ENCODE measurements at regions not wholly inside any gene's neighbourhood (a gene's known extent, or its start where the extent isn't known, plus 50 kb on each side); places are given as distances from the start of the nearest gene placed in this dataset.
A peak's percentile ranks its signal among the peaks of the same experiment; 100 is the strongest.
"Not testable (repeated sequence)": the region's sequence is repeated elsewhere in the genome, so short reads cannot be mapped to it uniquely, and the experiment has no call there.

DNA sequence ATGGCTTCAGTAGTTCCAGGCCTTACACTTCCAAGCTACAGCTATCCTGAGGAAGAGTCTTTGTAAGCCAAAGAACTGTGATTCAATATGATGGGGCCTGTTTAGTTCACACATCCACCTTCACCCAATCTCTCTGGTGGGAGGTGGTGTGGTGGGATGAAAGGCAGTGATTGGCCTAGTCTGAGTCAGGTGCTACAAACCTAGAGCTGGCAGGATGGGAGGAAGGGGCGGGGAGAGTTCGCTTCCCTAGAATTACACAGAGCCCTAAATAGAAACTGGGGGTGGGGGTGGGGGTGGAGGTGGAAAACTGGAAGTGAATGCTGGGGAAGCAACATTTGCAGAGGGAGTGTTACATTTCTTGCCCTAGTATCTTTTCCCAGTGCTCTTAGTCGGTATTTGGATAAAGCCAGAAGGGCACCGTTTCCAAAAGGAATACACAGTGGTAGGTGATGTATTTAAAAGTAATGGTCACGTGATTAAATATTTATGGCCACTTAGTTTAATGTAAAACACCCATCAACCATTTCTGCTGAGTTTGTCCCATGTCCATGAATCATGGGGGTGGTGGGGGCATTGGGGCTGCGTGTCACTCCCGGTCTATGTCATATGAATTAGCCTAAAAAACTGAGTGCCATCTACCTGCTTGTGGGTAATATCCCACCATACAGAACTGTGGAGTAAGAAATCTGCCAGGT, 247.6 kb upstream of the PROK2 start:
- DNase-seq (ENCODE audit: low spot score), result peak; percentile 10

DNA sequence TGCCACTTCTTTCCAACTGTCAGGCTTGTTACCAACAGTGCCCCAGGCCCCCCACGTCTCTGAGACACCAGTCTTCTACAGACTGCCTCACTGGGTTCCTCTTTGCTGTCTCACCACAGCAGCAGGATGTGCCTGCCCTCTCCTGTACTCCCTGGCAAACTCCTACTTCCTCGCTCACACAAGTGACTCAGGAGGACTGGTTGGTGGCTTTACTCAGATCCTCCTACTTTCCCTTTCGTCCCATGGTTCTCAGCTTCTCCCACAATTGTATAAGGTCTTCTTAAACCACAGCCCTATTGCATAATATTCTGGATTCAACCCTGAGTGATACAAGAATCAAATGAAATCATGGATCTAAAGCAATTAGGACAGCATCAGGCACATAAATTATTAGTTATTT, 246.6 kb upstream of the PROK2 start:
- peak; percentile 85 for DNase-seq (ENCODE audit: low spot score)

DNA sequence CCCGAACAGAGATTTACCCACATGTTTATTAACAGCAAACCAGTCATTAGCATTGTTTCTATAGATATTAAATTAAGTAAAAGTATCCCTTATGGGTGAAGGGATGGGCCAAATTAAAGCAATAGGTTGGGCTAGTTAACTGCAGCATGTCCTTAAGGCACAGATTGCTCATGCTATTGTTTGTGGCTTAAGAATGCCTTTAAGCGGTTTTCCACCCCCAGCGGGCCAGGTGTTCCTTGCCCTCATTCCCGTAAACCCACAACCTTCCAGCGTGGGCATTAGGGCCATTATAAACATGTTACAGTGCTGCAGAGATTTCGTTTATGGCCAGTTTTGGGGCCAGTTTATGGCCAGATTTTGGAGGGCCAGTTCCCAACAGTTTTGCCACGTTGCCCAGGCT, 245.3 kb upstream of the PROK2 start:
- not testable (repeated sequence) for DNase-seq (ENCODE audit: low spot score)

DNA sequence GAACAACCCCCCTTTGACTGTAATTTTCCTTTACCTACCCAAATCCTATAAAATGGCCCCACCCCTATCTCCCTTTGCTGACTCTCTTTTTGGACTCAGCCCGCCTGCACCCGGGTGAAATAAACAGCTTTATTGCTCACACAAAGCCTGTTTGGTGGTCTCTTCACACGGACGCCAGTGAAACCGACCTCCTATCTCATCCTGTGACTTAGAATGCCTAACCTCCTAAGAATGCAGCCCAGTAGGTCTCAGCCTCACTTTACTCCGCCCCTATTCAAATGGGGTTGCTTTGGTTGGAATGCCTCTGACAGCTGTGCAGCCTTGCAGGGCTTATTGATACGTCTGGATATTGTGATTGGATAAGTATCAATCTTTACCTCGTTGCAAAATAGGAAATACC, 243.8 kb upstream of the PROK2 start:
- not testable (repeated sequence) for DNase-seq (ENCODE audit: low spot score)

DNA sequence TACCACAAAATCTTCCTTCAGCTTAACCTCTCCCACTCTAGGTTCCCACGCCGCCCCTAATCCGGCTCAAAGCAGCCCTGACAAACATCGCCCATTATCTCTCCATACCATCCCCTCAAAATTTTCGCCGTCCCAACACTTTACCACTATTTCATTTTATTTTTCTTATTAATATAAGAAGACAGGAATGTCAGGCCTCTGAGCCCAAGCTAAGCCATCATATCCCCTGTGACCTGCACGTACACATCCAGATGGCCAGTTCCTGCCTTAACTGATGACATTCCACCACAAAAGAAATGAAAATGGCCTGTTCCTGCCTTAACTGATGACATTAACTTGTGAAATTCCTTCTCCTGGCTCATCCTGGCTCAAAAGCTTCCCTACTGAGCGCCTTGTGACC, 243.4 kb upstream of the PROK2 start:
- DNase-seq (ENCODE audit: low spot score), result not testable (repeated sequence)

DNA sequence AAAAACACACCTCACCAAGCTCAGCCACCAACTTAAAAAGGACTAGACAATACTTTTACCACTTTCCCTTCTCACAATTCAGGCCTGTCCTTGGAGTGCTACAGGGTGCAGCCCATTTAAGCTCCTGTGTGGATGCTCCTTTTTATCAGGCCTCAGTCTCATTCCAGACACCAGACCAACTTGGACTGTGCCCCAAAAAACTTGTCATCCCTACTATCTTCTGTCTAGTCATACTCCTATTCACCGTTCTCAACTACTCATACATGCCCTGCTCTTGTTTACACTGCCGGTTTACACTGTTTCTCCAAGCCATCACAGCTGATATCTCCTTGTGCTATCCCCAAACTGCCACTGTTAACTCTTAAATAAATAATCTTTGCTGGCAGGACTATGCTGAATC, 242.8 kb upstream of the PROK2 start:
- not testable (repeated sequence) for DNase-seq (ENCODE audit: low spot score)

DNA sequence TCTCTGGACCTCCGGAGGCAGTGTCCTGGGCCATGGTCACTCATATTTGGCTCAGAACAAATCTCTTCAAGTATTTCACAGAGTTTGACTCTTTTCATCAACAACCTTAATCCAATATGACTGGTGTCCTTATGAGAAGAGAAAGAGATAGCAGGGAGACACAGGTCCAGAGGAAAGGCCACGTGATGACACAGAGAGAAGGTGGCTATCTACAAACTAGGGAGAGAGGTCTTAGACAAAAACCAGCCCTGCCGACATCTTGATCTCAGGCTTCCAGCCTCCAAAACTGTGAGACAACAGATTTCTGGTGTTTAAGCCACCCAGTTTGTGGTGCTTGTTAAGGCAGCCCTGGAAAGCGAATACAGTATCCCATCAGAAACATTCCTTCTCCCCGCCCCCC, 237.1 kb upstream of the PROK2 start:
- no peak for DNase-seq (ENCODE audit: low spot score)

DNA sequence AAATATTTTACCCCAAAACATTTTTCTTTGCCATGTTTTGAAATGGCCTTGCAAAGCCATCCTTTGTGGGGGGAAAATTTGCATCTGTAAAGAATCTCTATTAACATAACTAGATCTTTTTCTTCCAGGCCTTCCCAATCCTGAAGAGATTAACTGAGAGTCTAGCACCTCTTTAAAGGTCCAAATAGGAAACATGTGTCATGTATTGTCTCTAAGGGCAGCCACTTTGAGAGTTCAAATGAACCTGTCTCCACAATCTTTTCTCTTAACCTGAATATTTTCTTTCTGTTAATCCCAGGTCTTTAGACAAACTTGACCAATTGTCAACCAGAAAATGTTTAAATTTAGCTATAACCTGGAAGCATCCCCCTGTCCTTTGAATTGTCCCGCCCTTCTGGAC, 236.6 kb upstream of the PROK2 start:
- DNase-seq (ENCODE audit: low spot score), result no peak

DNA sequence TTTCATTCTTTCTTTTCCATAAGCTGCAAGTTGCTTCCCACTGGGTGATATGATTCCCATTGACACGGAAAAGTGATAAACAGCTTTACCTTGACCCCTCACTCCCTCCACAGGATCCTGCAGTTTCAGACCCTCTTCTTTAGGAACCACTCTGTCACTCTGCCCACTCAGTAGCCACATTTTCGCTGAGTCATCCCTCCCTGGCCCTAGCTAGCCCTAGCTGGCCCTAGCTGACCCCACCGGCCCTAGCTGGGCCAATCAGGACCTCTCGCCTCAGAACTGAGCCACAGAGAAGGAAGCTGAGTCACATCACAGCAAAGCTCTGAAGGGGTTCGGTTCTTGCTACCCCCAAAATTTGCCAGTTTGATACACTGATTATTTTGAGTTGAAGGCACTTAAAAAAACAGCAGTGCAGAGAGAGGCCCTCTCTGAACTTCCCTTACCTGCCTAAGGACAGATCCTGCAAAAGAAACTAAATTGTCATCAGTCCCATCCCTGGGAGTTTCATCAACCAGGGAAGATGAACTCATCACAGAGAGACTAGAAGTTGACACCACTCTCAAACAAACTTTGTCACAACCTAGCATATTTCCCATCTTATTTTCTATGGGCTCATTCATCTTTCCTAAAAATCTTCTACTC, 233.5 kb upstream of the PROK2 start:
- DNase-seq (ENCODE audit: low spot score), result no peak

DNA sequence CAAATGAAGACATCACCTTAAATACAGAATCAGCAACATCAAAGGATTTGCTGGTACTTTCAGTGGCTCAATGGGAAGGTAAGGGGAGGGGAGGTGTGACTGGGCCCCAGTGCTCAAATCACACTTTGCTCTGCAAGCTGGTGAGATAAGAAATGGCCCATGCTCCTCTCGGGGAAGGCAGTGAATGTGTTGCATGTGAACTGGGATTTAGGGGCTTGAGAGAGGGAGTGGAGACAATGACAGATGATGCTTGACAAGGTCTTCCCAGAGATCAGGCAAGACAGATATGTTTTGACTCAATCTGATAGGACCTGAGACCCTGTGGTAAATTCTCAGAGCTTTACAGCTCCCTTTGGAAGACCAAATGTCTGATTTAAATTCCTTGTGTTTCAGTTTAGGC, 233.0 kb upstream of the PROK2 start:
- no peak for DNase-seq (ENCODE audit: low spot score)

DNA sequence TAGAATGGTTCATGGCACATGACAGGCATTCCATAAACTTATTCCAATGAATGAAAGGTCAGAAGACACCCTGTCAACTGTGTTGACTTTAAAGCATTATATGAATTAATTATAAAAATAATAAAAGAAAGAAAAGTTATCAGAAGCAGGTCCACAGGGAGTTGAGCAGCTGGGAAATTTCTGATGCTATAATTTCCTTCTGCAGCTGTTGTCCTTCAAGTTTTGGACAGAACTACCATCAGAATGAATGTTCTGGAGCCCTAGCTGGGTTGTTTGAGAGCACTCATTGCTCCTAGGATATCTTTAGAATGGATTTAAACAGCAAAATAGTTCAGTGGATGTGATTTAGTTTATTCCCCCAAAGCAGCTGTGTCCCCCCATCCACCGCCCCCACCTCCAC, 232.4 kb upstream of the PROK2 start:
- no peak for DNase-seq (ENCODE audit: low spot score)

DNA sequence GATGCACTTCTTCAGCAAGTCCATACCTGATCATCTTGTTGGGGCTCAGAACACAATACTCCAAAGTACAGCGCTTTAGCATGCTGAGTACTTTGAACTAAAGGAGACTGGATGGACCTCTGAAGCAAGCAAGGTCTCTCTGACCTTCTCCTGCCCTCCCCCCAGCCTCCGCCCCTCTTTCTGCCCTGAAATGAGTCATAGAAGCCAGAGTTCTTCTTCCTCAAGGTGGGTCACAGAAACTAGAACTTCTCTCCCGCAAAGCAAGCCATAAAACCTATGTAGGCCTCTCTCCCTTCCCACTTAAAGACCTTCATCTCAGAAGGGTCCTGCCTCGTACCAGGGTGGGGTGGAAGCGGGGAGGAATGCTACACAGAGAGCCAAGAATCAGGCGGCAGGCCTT, 230.5 kb upstream of the PROK2 start:
- no peak for DNase-seq (ENCODE audit: low spot score)

DNA sequence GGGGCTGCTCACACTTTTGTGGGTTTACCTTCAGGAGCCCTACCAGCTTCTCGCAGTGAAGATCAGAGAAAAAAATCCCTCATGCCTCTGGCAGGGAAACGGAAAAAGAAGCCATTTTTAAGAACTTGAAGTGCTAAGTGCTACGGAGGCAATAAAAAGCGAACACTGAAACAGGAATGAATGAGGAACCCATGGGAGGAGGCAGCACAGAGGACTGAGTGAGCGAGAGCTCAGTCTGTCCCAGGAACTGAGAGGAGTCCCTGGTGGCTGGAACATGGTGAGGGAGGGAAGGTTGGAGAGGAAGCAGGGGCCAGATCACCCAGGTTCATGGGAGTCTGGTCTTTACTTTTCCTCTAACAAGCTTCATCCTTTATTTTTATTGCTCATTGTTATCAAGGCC, 228.1 kb upstream of the PROK2 start:
- DNase-seq (ENCODE audit: low spot score), result no peak

DNA sequence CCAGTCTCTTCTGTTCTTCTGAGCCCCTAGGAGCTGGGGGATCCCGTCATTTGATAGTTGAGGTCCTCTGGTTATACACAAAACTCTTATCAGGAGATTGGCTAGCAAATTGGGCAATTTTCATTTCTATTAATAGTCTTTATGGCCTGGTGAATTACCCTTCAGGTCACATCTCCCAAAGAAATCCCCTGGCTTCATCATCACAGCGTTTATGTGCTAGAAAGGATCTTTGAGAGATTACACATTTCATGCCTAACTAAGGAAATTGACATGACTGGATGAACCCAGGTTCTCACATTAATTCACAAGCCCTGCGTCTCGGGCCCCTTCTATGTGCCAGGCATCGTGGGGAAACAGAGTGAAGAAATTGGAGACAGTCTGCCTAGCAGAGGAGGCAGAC, 227.4 kb upstream of the PROK2 start:
- DNase-seq (ENCODE audit: low spot score), result no peak

DNA sequence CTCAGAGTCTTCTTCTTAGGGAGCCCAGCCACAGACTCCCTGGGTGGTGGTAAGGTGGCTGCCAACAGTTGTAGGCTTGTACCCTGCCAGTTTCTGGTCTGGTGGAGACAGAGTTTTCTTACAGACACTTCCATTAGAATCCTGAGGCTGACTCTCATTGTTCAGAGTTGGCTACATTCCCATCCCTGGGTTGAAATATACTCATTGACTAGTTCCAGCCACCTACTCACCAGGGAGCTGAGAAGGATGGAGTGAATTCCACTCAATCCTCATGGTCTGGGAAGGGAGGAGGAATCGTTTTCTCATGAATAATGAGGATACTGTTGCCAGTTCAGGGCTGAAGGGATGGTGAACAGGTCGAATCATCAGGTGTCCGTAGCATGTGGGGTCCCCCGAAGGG, 226.5 kb upstream of the PROK2 start:
- no peak for DNase-seq (ENCODE audit: low spot score)

DNA sequence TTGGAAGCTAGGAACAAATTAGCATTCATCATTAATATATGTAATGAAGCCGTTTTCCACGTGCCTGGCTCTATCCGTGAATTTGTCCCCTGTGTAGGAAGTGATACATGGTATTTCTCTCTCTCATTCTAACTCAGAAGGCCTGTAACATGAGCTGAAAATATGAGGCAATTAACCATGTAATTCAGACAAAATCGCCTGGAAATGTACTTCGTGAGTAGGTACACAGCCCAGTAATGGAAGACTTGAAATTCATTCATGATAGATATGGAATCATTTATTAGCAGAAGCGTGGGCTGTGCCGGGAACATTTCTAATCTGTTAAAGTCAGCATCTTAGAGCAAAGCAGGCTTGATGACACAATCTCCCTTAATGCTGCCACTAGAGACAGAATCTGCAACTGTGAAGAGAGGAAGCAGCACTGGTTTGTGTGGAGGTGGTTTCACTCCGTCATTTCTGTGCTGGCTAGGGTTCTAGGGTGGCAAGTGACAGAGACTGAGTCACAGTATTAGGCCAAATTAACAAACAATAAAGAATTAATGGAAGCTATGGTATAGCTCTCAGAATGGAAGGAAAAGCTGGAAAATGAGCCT, 225.0 kb upstream of the PROK2 start:
- DNase-seq (ENCODE audit: low spot score), result no peak

DNA sequence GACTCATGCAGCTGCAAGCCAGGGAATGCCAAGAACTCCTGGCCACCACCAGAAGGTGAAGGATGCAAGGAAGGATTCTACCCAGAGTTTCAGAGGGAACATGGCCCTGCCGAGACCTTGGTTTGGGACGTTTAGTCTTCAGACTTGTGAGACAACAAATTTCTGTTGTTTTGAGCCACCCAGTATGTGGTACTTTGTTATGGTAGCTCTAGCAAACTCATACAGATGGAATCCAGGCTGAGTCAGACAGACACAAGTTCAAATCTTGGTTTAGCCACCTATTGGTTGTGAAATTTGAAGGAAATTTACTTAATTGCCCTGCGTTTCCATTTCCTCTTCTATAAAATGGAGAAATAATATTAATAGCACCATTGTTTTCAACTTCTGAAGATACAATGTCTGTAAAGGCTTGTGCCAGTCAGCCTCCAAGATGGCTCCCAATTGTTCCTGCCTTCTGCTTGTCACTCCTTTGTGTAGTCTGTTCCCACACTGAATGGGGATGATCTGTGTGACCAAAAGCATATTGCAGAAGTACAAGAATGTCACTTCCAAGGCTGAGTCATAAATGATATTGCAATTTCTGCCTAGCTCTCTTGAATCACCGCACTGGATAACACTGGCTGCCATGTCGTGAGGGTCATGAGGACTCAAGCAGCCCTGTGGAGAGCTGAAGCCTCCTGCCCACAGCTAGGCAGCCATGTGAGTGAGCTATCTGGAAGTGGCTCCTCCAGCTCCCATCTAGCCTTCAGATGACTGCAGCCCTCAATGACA, 223.5 kb upstream of the PROK2 start:
- DNase-seq (ENCODE audit: low spot score), result no peak

DNA sequence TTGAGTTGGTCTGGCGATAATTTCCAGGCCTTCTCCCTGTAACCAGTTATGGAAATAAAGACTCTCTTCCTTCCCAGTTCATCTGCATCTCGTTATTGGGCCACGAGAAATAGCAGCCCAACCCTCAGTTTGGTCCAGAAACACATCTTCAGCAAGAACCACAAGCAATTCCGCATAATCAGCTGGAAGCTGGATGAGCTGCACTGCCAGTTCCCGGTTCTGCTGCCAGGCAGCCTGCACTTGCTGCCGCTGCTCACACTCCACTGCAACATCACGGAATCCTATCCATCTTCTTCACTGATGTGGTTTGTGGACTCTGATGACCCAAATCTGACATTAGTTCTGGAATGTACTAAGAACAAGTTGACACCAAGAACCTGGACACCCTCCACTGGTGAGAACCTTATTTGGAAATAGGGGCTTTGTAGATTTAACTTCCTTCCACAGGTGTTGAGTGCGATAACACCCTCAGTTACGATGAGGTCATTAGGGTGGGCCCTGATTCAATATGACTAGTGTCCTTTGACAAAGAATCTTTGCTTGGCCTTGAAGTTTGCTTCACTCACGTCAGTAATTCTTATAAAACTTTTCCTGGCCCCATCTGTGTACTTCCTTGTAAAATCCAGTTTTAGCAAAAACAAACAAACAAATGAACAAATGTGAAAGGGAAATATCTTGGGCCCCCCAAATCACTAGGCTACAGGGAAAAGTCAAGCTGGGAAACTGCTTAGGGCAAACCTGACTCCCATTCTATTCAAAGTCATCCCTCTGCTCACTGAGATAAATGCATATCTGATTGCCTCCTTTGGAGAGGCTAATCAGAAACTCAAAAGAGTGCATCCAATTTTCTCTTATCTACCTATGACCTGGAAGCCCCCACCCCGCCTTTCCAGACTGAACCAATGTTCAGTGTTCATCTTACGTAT, 221.9 kb upstream of the PROK2 start:
- DNase-seq (ENCODE audit: low spot score), result no peak

DNA sequence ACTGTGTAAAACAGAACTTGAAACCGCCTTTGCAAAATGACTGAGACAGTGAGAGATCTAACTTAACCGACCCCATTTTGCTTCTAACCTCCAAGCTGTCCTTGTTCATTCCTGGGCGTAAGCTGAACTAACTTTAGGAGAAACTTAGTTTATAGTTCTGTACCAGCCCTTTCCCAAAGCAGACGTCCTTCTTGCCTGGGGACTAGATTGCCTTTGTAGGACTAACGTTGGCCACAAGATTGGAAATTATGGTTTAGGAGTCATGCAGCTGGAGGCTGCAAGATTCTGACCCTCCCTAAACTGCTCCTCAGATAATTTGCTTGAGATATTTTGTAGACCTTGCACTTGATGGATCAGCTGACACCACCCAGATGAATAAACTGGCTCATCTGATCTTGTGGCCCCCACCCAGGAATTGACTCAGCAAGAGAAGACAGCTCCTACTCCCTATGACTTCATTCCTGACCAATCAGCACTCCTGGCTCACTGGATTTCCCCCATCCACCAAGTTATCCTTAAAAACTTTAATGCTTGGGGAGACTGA, 219.9 kb upstream of the PROK2 start:
- no peak for DNase-seq (ENCODE audit: low spot score)

DNA sequence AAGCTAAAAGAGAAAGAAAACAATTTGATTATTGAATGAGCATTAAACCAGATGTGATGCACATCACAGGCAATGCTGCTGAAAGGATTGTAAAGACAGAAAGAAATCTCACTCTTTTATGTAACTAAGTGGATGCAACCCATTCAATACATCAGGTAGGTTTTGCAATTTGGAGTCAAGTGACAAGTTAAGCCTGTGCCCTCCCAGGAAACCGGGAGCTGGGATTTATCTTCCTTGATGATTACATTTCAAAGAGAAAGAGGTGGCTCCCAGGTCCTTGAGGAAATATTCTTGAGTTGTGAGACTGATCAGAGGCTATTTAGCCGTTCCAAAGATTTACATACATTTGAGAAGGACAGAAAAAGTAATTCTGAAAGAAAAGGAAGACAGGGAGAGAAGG, 219.0 kb upstream of the PROK2 start:
- DNase-seq (ENCODE audit: low spot score), result no peak

DNA sequence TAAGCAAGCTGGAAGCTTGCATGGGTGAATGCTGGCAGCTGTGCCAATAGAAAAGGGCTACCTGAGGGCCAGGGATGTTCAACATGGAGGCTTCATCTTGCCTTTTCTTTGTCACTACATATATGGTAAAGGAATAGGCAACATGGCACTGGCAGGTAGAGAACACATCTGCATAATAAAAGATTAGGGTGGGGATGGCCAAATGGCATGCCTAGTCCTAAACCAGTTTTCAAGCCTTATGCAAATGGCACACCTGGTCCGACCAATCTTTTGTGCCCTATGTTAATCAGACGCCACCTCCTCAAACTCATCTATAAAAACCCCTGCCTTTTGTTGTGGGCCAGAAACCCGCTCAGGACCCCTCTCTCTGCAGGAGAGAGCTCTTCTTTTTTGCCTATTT, 216.8 kb upstream of the PROK2 start:
- no peak for DNase-seq (ENCODE audit: low spot score)

Measured in H4 (cell line).